OCI-LY3 (cell line): ENCODE measurements at regions not wholly inside any gene's neighbourhood (a gene's known extent, or its start where the extent isn't known, plus 50 kb on each side); places are given as distances from the start of the nearest gene placed in this dataset.

Source experiments
- H2AFZ ChIP-seq: fragments of 200-600, 300-600 bp; shearing (Covaris generic); 2 replicates; pipeline ENCODE4 v1.6.0; 2014; ENCODE audit warnings: antibody characterized with exemption, low read depth, low read length
- H3K27ac ChIP-seq: fragments of 200-600, 300-600 bp; sonication (generic); 2 replicates; pipeline ENCODE4 v1.5.1; 2014; ENCODE audit warnings: mild to moderate bottlenecking, low read length, moderate library complexity, mixed read lengths
- H3K27me3 ChIP-seq: fragments of 200-600, 300-600 bp; sonication (generic); 2 replicates; pipeline ENCODE4 v1.6.1; 2014; ENCODE audit warnings: low read depth, low read length, mixed read lengths
- H3K36me3 ChIP-seq: fragments of 200-600, 300-600 bp; sonication (generic); replicated peaks from 2 replicates; pipeline ENCODE3; 2014; ENCODE audit warnings: low read depth, low read length, mixed read lengths
- H3K4me1 ChIP-seq: fragments of 300-600, 200-600 bp; sonication (generic); 2 replicates; pipeline ENCODE4 v1.6.1; 2014; ENCODE audit warnings: low read length, mixed read lengths
- H3K4me2 ChIP-seq: fragments of 200-600, 300-600 bp; sonication (generic); 2 replicates; pipeline ENCODE4 v1.6.1; 2014; ENCODE audit warnings: low read length, mixed read lengths
- H3K4me3 ChIP-seq: fragments of 300-600, 200-600 bp; sonication (generic); 2 replicates; pipeline ENCODE4 v1.5.1; 2014; ENCODE audit warnings: antibody characterized with exemption, mild to moderate bottlenecking, low read length, moderate library complexity
- H3K79me2 ChIP-seq: fragments of 300-600, 200-600 bp; shearing (Covaris generic); 2 replicates; pipeline ENCODE4 v1.6.1; 2014; ENCODE audit warnings: mild to moderate bottlenecking, low read length, mixed read lengths
- H3K9ac ChIP-seq: fragments of 300-600, 200-600 bp; shearing (Covaris generic); 2 replicates; pipeline ENCODE4 v1.6.0; 2014; ENCODE audit warnings: mild to moderate bottlenecking, low read length, moderate library complexity
- H3K9me3 ChIP-seq: fragments of 200-600, 300-600 bp; shearing (Covaris generic); 2 replicates; pipeline ENCODE4 v1.6.1; 2014; ENCODE audit warnings: low read length, mixed read lengths; ENCODE audit not compliant: insufficient read depth
- H4K20me1 ChIP-seq: fragments of 200-600, 300-600 bp; sonication (generic); 2 replicates; pipeline ENCODE4 v1.6.1; 2016; ENCODE audit warnings: low read length, mixed read lengths; ENCODE audit not compliant: insufficient read depth
- CTCF ChIP-seq: fragments of 200-600, 300-600 bp; sonication (generic); IDR thresholded peaks from 2 replicates; pipeline ENCODE4 v1.5.1; 2014; ENCODE audit warnings: antibody characterized with exemption, low read length, low read depth
- EZH2phosphoT487 ChIP-seq: fragments of 200-600 bp; shearing (Covaris generic); IDR thresholded peaks from 2 replicates; pipeline ENCODE4 v1.6.1; 2018; ENCODE audit warnings: antibody characterized with exemption, mixed run types, low read depth

GRCh38 chr4:134591326-134591725 lies 389.7 kb upstream of the PABPC4L start:
- TF ChIP-seq EZH2phosphoT487 = no peak
- no peak for TF ChIP-seq CTCF
- Histone ChIP-seq H4K20me1 (no peaks in the 10 kb centered on the region), H3K27ac (no peak overlapping the region), H3K9ac (no peak overlapping the region), H3K9me3 (no peaks in the 10 kb centered on the region), H3K4me1 (no peaks in the 10 kb centered on the region), H3K27me3 (no peaks in the 10 kb centered on the region), H3K36me3 (no peaks in the 10 kb centered on the region), H3K4me3 (no peak overlapping the region), H2AFZ (no peak overlapping the region), H3K4me2 (no peak overlapping the region), H3K79me2 (no peaks in the 10 kb centered on the region)

GRCh38 chr4:134585972-134586371 lies 384.4 kb upstream of the PABPC4L start:
- Histone ChIP-seq H3K4me2 (no peak overlapping the region), H3K79me2 (no peaks in the 10 kb centered on the region), H3K27me3 (no peaks in the 10 kb centered on the region)

DNA sequence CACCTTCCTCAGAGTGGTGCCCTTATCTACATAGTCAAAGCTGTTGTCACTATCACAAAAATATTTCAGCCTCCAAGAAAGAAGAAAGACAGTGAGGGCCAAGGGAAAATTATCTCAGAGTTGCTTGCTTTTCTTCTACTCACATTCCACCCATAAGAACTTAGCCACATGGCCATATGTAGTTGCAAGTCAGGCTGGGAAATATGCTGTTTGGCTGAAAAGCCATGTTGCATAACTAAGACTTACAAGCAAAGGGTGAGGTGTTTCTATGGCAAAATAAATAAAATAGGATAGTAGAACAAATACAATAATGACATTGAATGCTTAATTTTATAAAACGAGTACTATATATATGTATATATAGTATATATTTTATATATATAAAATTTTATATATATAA lies 365.9 kb upstream of the PABPC4L start:
- Histone ChIP-seq H3K4me3 (no peak overlapping the region), H3K9me3 (no peaks in the 10 kb centered on the region), H2AFZ (no peak overlapping the region), H3K36me3 (no peaks in the 10 kb centered on the region), H4K20me1 (no peaks in the 10 kb centered on the region), H3K4me2 (no peak overlapping the region), H3K4me1 (no peaks in the 10 kb centered on the region), H3K27me3 (no peaks in the 10 kb centered on the region), H3K9ac (no peak overlapping the region), H3K79me2 (no peaks in the 10 kb centered on the region), H3K27ac (no peak overlapping the region)
- TF ChIP-seq EZH2phosphoT487 = no peak
- TF ChIP-seq CTCF = no peak

More at GRCh38 chr4:134585972-134586371, 384.4 kb upstream of the PABPC4L start:
- H3K9me3 ChIP-seq = no peaks in the 10 kb centered on the region
- no peak overlapping the region for H3K4me3 ChIP-seq
- no peaks in the 10 kb centered on the region for H4K20me1 ChIP-seq
- H3K27ac ChIP-seq = no peak overlapping the region
- H3K36me3 ChIP-seq = no peaks in the 10 kb centered on the region
- H3K4me1 ChIP-seq = no peaks in the 10 kb centered on the region
- peak overlapping the region; percentile 49; the same call in 1 of the 2 replicates for H2AFZ ChIP-seq
- H3K9ac ChIP-seq = no peak overlapping the region
- TF ChIP-seq EZH2phosphoT487 (no peak), CTCF (no peak)

DNA sequence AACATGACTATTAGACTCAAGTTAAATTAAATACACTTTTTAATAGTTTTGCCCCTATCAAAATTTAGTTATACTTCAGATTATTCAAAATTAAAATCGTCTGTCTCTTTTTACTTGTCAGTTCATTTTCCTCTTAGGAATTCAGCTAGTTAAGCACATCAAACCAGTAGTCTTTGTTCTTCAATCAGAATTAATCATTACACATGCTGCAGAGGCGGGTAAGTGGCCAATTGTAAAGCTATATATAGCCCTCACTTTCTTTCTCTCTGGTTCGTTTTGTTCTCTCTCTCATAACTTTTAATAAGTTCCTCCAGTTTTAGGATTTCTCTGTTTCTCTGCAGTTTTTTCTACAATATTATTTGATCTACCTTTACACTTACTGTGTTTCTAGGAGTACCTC lies 359.1 kb upstream of the PABPC4L start:
- TF ChIP-seq CTCF (no peak), EZH2phosphoT487 (no peak)
- no peaks in the 10 kb centered on the region for H3K4me1 ChIP-seq

More for the DNA sequence above, 359.1 kb upstream of the PABPC4L start:
- H3K27me3 ChIP-seq = no peaks in the 10 kb centered on the region
- no peak overlapping the region for H3K9ac ChIP-seq
- H3K27ac ChIP-seq = no peak overlapping the region
- H2AFZ ChIP-seq = 0 out of 2 replicates have a peak overlapping the region, but pooled peaks have one; percentile 6
- no peaks in the 10 kb centered on the region for H3K9me3 ChIP-seq
- no peaks in the 10 kb centered on the region for H4K20me1 ChIP-seq
- no peaks in the 10 kb centered on the region for H3K79me2 ChIP-seq
- no peak overlapping the region for H3K4me3 ChIP-seq
- no peak overlapping the region for H3K4me2 ChIP-seq
- no peaks in the 10 kb centered on the region for H3K36me3 ChIP-seq
